Right lobe of liver (tissue), 4 donors: ENCODE measurements at regions not wholly inside any gene's neighbourhood (a gene's known extent, or its start where the extent isn't known, plus 50 kb on each side); places are given as distances from the start of the nearest gene placed in this dataset.

ENCODE experiments used
- POLR2A ChIP-seq: fragments of 450-650 bp; IDR thresholded peaks from one replicate; pipeline ENCODE4 v1.6.1; 2017; ENCODE audit warnings: antibody characterized with exemption, mild to moderate bottlenecking
- TF ChIP-seq, protein P1 (sequence below), 4 donors: fragments of 200-600 bp in 3 of 4; fragments of 450-650 bp in 1 of 4; IDR thresholded peaks; one replicate each; pipeline versions ENCODE4 v1.5.1 to v1.8.0; 2016 to 2022; ENCODE audit warnings: antibody characterized with exemption in 4 of 4, mild to moderate bottlenecking in 2 of 4
- donor health status: DM: no; HTN: no; CAD: no.
- donor health status: DM: no; HTN: no; CAD: no.
- donor health status: DM: no; HTN: yes; CAD: no.

DNA sequence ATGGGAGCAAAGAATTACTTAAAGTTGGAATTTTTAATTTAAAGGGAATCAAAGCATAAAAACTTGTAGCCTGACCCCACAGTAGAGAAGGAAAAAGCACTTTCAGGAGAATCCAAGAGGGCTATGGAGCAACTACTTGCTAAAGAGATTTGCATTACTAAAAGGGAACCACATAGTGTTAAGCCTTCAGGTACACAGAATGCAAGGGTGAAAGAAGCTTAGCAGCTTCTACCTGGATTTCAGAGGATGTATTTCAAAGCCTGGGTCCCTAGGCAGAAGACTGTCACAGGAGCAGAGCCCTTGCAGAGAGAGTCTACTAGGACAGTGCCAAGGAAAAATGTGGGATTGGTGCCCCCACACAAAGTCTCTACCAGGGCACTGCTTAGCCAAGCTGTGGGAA lies 575.0 kb downstream of the GBE1 start:
- TF ChIP-seq, protein P1, sequence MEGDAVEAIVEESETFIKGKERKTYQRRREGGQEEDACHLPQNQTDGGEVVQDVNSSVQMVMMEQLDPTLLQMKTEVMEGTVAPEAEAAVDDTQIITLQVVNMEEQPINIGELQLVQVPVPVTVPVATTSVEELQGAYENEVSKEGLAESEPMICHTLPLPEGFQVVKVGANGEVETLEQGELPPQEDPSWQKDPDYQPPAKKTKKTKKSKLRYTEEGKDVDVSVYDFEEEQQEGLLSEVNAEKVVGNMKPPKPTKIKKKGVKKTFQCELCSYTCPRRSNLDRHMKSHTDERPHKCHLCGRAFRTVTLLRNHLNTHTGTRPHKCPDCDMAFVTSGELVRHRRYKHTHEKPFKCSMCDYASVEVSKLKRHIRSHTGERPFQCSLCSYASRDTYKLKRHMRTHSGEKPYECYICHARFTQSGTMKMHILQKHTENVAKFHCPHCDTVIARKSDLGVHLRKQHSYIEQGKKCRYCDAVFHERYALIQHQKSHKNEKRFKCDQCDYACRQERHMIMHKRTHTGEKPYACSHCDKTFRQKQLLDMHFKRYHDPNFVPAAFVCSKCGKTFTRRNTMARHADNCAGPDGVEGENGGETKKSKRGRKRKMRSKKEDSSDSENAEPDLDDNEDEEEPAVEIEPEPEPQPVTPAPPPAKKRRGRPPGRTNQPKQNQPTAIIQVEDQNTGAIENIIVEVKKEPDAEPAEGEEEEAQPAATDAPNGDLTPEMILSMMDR (IDR thresholded peaks at IDR 0.05): no peak
- TF ChIP-seq POLR2A: no peak
